ENCODE measurements at regions not wholly inside any gene's neighbourhood (a gene's known extent, or its start where the extent isn't known, plus 50 kb on each side); places are given as distances from the start of the nearest gene placed in this dataset.

DNA sequence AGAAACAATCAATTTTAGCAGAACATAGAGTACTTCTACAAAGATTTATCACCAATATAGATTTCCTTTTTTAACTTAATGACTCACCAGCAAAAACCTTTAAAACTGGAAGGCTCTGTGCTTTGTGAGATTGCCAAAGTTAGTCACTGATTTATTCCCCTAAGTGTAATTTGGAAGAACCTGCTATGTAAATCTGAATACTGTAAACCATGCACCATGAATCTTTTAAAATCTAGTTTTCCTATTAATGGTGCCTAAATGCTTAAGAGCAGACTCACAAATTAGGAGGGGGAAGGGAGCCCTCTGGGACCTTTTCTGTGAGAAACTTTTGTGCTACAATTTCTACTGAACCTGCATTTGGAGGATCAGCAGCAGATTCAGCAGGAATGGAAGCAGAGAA is 57.8 kb upstream of the PNRC1 start:
- Histone ChIP-seq H2AFZ (ENCODE audit: insufficient read depth, low read depth, low read length, poor library complexity, severe bottlenecking) (no peak overlapping the region), H3K27ac (ENCODE audit: low read depth in 1 of 2, low read length in 2 of 2) (no peak overlapping the region), H3K36me3 (replicated peaks in 1 of 2; ENCODE audit: control insufficient read depth in 1 of 2, insufficient read depth in 2 of 2, low read length in 2 of 2) (no peaks in the 10 kb centered on the region), H3K9me3 (replicated peaks in 1 of 2; ENCODE audit: control insufficient read depth in 1 of 2, insufficient read depth in 1 of 2, low read length in 2 of 2) (no peaks in the 10 kb centered on the region), H3K4me2 (replicated peaks; ENCODE audit: extremely low read depth, low read length, poor library complexity, severe bottlenecking) (no peak overlapping the region), H3K9ac (ENCODE audit: insufficient read depth, low read length, poor library complexity, severe bottlenecking) (no peak overlapping the region), H3K27me3 (ENCODE audit: control insufficient read depth in 2 of 2, insufficient read depth in 2 of 2, low read length in 2 of 2) (no peaks in the 10 kb centered on the region), H3K79me2 (ENCODE audit: insufficient read depth, low read length) (no peaks in the 10 kb centered on the region), H3K4me1 (ENCODE audit: control insufficient read depth in 1 of 2, insufficient read depth in 2 of 2, low read length in 2 of 2) (peaks cover 13 to 19% of the 10 kb centered on the region in 2 donors), H3K4me3 (replicated peaks in 1 of 3; ENCODE audit: low read depth in 2 of 3, low read length in 3 of 3) (no peak overlapping the region), H4K20me1 (ENCODE audit: insufficient read depth, low read length) (no peaks in the 10 kb centered on the region)
- no peaks in the 10 kb centered on the region for H3K36me3 Mint-ChIP-seq
- no peak overlapping the region for H3K27ac Mint-ChIP-seq
- peaks cover 15% of the 10 kb centered on the region for H3K4me1 Mint-ChIP-seq
- peaks cover 0 to 2% (median 0%) of the 10 kb centered on the region in 3 donors for H3K27me3 Mint-ChIP-seq (ENCODE audit: low read depth in 3 of 3)
- no peak overlapping the region for H3K4me3 Mint-ChIP-seq
- DNase-seq, result peak in 1 of 3 donors; percentile 27
- H3K9me3 Mint-ChIP-seq, result peaks cover 0 to 3% (median 0%) of the 10 kb centered on the region in 7 donors
- TF ChIP-seq, protein P1, sequence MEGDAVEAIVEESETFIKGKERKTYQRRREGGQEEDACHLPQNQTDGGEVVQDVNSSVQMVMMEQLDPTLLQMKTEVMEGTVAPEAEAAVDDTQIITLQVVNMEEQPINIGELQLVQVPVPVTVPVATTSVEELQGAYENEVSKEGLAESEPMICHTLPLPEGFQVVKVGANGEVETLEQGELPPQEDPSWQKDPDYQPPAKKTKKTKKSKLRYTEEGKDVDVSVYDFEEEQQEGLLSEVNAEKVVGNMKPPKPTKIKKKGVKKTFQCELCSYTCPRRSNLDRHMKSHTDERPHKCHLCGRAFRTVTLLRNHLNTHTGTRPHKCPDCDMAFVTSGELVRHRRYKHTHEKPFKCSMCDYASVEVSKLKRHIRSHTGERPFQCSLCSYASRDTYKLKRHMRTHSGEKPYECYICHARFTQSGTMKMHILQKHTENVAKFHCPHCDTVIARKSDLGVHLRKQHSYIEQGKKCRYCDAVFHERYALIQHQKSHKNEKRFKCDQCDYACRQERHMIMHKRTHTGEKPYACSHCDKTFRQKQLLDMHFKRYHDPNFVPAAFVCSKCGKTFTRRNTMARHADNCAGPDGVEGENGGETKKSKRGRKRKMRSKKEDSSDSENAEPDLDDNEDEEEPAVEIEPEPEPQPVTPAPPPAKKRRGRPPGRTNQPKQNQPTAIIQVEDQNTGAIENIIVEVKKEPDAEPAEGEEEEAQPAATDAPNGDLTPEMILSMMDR (IDR thresholded peaks at IDR 0.05), result no peak
- intact Hi-C loops (cut with micrococcal nuclease), result no loop called here

DNA sequence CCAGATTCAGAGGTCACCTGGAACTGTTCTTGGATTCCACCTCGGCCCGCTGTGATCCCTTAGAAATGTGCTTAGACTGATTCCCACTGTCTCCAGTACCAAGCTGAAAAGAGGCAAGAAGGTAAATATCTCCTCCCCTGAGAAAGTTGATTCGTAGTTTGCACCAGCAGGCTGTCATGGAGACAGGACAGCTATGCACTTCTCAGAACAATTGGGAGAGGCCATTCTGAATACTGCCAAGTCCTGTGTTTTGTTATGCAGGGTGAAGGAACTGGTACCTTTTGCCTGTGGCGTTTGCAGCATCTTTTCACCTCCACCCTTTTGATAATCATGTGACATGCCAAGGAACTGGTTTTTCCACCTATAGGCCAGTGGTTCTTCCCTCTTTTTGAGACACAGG is 58.2 kb upstream of the RNGTT start:
- H3K36me3 ChIP-seq (replicated peaks in 1 of 2; ENCODE audit: control insufficient read depth in 1 of 2, insufficient read depth in 2 of 2, low read length in 2 of 2), result no peaks in the 10 kb centered on the region
- WGBS (ENCODE audit: insufficient coverage), result 100% methylated on average over 2 of the region's 4 CpGs
- TF ChIP-seq, protein P1 (IDR thresholded peaks at IDR 0.05), result no peak
- no peaks in the 10 kb centered on the region for H4K20me1 ChIP-seq (ENCODE audit: insufficient read depth, low read length)
- Mint-ChIP-seq H3K4me3 (no peak overlapping the region), H3K4me1 (peaks cover 11% of the 10 kb centered on the region), H3K27ac (no peak overlapping the region), H3K36me3 (no peaks in the 10 kb centered on the region), H3K27me3 (ENCODE audit: low read depth in 3 of 3) (peaks cover 0 to 2% (median 0%) of the 10 kb centered on the region in 3 donors), H3K9me3 (peaks cover 0 to 3% (median 0%) of the 10 kb centered on the region in 7 donors)
- no peaks in the 10 kb centered on the region for H3K9me3 ChIP-seq (replicated peaks in 1 of 2; ENCODE audit: control insufficient read depth in 1 of 2, insufficient read depth in 1 of 2, low read length in 2 of 2)
- H2AFZ ChIP-seq (ENCODE audit: insufficient read depth, low read depth, low read length, poor library complexity, severe bottlenecking), result no peak overlapping the region
- intact Hi-C loops (cut with micrococcal nuclease), result no loop called here
- H3K9ac ChIP-seq (ENCODE audit: insufficient read depth, low read length, poor library complexity, severe bottlenecking), result no peak overlapping the region
- H3K79me2 ChIP-seq (ENCODE audit: insufficient read depth, low read length), result no peaks in the 10 kb centered on the region
- H3K4me3 ChIP-seq (replicated peaks in 1 of 3; ENCODE audit: low read depth in 2 of 3, low read length in 3 of 3), result no peak overlapping the region
- DNase-seq, result no peak
- H3K27ac ChIP-seq (ENCODE audit: low read depth in 1 of 2, low read length in 2 of 2), result no peak overlapping the region
- H3K4me2 ChIP-seq (replicated peaks; ENCODE audit: extremely low read depth, low read length, poor library complexity, severe bottlenecking), result no peak overlapping the region
- peaks cover 13 to 16% of the 10 kb centered on the region in 2 donors for H3K4me1 ChIP-seq (ENCODE audit: control insufficient read depth in 1 of 2, insufficient read depth in 2 of 2, low read length in 2 of 2)
- H3K27me3 ChIP-seq (ENCODE audit: control insufficient read depth in 2 of 2, insufficient read depth in 2 of 2, low read length in 2 of 2), result no peaks in the 10 kb centered on the region

All from CD14-positive monocyte (primary cell).